Ovary (tissue), 3 donors: ENCODE measurements at regions not wholly inside any gene's neighbourhood (a gene's known extent, or its start where the extent isn't known, plus 50 kb on each side); places are given as distances from the start of the nearest gene placed in this dataset.

Experiments used
- POLR2A ChIP-seq: fragments of 450-650 bp; IDR thresholded peaks from one replicate; pipeline ENCODE4 v1.6.1; 2017; ENCODE audit warnings: antibody characterized with exemption, mild to moderate bottlenecking, moderate library complexity
- TF ChIP-seq, protein P1 (sequence below), 3 donors: fragments of 450-650 bp in 2 of 3; fragments of 200-600 bp in 1 of 3; IDR thresholded peaks; one replicate each; pipeline versions ENCODE4 v1.5.1 to v1.8.0; 2016 to 2022; ENCODE audit warnings: antibody characterized with exemption in 3 of 3, mild to moderate bottlenecking in 1 of 3
- donor health status: DM: no; HTN: no; CAD: no.

DNA sequence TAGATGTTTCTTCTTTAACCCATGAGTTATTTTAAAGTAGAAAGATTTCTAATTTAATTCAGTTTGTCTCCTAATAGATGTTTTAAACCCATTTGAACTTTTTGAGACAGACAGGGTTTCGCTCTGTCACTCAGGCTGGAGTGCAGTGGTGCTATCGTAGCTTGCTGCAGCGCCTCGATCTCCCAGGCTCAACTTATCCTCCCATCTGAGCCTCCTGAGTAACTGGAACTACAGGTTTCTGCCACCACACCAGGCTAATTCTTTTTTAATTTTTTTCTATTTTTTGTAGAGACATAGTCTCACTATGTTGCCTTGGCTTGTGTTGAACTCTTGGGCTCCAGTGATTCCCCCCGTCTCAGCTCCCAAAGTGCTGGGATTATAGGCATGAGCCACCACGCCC lies 53.0 kb upstream of the RAB18 start:
- TF ChIP-seq, protein P1, sequence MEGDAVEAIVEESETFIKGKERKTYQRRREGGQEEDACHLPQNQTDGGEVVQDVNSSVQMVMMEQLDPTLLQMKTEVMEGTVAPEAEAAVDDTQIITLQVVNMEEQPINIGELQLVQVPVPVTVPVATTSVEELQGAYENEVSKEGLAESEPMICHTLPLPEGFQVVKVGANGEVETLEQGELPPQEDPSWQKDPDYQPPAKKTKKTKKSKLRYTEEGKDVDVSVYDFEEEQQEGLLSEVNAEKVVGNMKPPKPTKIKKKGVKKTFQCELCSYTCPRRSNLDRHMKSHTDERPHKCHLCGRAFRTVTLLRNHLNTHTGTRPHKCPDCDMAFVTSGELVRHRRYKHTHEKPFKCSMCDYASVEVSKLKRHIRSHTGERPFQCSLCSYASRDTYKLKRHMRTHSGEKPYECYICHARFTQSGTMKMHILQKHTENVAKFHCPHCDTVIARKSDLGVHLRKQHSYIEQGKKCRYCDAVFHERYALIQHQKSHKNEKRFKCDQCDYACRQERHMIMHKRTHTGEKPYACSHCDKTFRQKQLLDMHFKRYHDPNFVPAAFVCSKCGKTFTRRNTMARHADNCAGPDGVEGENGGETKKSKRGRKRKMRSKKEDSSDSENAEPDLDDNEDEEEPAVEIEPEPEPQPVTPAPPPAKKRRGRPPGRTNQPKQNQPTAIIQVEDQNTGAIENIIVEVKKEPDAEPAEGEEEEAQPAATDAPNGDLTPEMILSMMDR (IDR thresholded peaks at IDR 0.05): no peak
- TF ChIP-seq POLR2A: no peak
